ENCODE measurements at regions not wholly inside any gene's neighbourhood (a gene's known extent, or its start where the extent isn't known, plus 50 kb on each side); places are given as distances from the start of the nearest gene placed in this dataset.

DNA sequence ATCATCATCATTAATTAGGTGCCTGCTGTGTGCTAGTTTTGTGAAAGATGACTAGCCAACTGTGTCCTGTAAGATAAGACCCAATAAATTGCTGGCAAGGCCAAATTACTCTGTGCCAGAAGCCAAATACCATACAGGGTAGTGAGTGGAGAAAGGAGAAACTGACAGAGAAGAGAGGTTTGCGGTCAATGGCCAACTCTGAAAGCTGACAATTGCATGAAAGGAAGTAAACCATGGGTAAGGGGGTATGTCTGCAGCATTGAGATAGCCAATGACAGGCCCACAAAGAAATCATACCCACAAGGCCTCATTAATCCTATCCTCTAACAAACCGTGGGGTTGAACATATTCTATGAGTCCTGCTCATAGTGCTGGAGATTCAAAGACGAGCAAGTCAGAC lies 236.6 kb upstream of the CCDC196 start:
- TF ChIP-seq, protein P1, sequence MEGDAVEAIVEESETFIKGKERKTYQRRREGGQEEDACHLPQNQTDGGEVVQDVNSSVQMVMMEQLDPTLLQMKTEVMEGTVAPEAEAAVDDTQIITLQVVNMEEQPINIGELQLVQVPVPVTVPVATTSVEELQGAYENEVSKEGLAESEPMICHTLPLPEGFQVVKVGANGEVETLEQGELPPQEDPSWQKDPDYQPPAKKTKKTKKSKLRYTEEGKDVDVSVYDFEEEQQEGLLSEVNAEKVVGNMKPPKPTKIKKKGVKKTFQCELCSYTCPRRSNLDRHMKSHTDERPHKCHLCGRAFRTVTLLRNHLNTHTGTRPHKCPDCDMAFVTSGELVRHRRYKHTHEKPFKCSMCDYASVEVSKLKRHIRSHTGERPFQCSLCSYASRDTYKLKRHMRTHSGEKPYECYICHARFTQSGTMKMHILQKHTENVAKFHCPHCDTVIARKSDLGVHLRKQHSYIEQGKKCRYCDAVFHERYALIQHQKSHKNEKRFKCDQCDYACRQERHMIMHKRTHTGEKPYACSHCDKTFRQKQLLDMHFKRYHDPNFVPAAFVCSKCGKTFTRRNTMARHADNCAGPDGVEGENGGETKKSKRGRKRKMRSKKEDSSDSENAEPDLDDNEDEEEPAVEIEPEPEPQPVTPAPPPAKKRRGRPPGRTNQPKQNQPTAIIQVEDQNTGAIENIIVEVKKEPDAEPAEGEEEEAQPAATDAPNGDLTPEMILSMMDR (IDR thresholded peaks at IDR 0.05): no peak
- TF ChIP-seq POLR2A (IDR thresholded peaks at IDR 0.05): no peak

All from uterus (tissue), 2 donors.